AG08396 (cell line): ENCODE measurements at regions not wholly inside any gene's neighbourhood (a gene's known extent, or its start where the extent isn't known, plus 50 kb on each side); places are given as distances from the start of the nearest gene placed in this dataset.
A peak's percentile ranks its signal among the peaks of the same experiment; 100 is the strongest.

Source experiments
- DNase-seq: peaks from one replicate; pipeline ENCODE4 v3.0.0; 2012; ENCODE audit warnings: low spot score, mixed read lengths

DNA sequence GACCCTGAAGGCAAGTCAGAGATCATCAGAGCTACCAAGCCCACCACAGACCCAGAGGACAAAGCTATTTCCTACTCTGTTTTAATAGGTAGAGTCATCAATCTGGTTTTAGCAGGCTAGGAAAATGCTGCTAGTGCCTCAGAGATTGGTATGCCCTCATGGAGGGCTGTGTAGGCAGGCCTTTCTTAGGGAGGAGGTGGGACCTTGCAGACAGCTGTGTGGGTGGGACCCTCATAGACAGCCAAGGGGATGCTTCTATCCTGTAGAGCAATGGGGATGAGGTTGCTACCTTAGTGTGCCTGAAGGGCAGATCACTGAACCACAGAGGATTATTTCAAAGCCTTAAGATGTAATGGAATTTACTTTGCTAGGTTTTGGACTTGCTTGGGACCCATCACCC lies 534.9 kb upstream of the KLF12 start:
- no peak for DNase-seq

DNA sequence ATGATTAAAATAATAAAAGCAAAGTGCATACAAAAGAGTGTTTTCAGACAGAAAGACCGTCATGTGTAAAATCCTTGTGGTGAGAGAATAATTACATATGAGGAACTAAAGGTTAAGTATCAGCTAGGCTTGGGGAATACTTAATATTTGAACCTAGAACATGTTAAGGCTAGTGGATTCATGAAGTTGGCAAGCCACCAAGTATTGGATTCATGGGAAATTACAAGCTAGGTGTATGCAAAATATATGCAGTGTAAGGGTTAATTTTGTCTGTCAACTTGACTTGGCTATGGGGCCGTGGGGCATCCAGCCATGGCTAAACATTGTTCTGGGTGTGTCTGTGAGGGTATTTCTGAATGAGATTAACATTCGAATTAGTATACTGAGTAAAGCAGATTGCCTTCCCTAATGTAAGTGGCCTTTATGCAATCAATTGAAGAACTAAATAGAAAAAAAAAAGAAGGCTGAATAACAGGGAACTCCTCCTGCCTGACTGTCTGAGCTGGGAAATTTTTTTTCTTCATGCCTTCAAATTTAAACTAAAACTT lies 533.5 kb upstream of the KLF12 start:
- DNase-seq, result no peak

DNA sequence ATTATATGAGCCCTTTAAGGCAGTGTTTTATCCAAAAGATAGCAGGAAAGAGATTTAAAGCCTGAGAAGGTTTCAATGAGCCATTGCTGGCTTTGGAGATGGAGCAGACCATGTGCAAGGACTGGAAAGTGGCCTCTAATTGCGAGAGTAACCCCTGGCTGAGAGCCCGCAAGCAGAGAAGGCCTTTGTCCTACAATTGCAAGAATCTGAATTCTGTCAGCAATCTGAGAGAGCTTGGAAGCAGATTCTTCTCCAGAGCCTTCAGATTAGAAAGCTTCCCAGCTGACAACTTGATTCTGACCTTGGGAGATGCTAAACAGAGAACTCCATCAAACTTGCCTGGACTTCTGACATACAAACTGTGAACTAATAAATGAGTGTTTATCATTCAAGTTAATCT lies 528.7 kb upstream of the KLF12 start:
- DNase-seq, result no peak

DNA sequence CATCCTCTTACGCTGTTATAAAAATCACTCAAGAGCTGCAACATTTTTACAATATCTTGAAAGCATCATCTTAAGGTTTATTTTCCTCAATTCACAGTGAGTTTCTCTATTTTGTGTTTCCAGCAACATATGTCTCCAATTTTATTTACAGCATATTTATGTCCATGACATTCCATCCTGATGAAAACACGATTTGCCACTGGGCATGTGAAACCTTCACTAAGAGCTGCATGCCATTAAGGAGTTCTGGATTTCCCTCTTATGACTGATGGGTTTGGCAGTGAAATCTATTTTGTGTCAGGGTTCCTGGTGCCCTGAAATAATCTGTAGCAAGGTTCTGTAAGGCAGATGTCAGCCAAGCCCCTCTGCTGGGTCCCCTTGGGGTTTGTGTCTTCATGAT lies 527.6 kb upstream of the KLF12 start:
- no peak for DNase-seq

DNA sequence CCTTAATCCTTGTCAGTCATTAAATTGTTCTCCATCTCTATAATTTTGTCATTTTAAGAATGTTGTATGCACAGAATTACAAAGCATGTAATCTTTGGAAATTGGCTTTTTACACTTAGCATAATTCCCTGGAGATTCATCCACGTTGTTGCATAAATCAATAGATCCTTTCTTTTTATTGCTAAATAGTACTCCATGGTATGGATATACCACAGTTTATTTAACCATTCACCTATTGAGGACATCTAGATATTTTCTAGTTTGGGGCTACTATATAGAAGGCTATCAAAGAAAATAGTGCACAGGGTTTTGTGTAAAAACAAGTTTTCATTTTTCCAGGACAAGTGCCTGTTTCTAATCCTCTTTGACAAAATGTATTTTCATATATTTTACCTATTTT lies 523.6 kb upstream of the KLF12 start:
- no peak for DNase-seq

DNA sequence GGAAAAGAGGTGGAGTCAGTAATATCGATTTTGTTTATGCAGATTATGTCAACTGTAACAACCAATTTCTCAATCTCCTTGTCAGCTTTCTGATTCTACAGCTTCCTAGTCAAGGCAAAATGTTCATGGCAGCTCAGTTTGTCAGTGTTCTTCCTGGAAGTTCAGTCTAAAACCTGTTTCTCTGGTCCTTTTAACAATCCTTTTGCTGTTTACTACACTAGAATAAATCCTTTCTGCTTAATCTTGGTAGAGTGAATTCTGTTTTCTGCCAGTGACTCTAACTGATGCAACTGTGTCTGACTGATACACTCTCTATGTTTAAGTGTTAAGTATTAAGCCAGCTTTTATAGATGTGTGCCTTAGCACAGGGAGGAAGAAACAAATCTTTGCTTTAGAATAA lies 516.9 kb upstream of the KLF12 start:
- no peak for DNase-seq

DNA sequence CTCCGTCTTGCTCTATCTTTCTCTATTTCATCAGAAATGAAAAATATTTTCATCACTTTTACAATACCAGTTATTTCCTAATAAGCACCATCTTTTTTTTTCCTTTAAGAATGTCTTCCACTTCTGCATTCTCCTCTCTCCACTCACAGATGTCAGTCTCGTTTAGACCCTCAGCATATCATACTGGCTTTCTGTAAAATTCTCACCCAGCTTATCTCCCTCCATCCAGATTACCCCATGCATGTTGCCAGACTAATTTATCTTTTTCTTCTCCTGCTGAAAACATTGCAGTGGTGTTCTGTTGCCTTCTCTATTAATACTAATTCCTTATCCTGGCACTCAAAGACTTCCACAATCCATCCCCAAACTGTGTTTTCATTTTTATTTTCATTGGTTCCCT lies 513.8 kb upstream of the KLF12 start:
- DNase-seq, result no peak

DNA sequence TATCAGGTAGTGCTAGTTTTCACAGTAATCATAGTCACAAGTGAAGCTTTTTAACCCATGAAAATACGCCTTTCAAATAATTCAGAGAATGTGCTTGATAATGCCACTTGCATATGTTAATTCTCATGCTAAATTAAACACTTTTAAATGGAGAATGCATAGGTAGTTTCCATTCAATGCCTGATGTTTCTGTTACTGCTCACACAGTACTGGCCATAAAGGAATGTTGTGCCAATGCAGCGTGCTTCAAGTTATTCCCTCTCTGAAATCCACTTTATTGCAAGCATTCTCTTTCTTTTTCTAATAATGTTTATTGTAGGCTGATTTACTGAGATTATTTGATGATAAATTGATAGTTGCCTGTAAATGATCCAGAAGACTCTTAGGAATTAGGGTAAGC lies 513.0 kb upstream of the KLF12 start:
- DNase-seq, result no peak

DNA sequence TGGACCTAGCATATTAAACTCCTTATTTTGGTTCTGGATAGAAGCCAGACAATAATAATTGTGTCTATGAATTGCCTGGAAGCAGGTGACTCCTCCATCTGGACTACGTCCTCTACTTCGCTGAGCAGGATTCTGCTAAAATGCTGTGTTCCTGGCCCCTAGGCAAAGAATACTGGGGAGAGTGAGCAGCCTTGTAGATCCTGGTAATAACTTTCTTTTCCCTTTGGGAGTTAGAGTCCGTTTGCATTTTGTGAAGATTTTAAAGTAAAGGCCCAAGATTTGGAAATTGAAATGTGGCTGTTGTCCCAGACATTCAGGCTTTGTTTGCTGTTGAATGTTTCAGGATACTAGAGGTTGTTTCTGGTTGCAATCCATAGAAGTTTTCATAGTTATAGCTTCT lies 511.9 kb upstream of the KLF12 start:
- no peak for DNase-seq

DNA sequence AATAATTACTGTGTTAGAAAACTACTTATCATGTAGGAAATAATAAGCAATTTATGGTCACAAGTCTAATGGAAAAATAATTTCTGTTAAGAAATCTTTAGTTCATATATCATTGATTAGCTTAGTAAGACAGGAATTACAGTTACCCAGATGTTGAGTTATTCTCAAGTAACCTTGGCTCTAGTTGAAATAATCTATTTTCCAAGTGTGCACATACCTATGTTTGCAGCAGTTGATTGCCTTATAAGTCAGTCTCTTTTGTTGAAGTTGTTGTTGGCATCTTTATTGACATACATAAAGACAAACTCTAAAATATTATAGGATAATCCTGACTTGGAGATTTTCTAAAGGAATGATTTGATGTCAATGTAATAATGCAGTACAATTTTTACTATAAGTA lies 511.4 kb upstream of the KLF12 start:
- no peak for DNase-seq

DNA sequence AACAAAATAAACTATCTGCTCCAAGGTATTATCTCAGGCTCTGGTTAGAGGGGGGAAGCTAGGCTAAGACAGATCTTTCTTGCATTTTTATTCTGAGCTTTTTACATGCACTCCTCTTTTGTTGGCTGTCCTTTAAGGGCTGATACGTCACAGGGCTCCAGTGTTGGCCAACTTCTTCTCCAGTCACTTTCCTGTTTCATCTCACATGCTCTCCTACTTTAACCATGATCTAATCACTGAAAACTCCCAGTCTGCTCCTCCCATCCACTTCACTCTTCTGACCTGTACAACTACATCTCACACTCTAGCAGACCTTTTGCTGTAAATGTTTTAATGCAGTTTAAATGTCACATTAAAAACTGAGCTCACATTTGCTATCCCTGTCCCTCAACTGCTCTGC lies 510.0 kb upstream of the KLF12 start:
- no peak for DNase-seq

DNA sequence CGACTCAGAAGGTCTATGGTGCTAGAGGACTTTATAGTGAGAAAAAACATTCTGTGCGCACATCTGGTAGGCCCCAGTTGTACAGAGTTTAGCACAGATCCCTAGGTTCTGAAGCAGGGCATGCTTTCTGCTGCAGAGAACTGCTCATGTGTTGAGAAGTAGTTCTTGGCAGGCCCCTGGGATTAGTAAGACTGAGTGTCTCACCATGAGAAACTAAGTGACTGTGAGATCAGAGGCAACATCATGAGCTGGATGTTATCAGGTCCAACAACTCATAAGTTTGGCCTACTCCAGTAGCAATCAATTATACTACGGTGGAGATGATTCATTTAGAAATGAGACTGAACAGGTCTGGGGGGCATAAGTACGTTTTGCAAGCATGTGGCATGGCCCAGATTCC lies 507.4 kb upstream of the KLF12 start:
- DNase-seq, result peak; percentile 28

DNA sequence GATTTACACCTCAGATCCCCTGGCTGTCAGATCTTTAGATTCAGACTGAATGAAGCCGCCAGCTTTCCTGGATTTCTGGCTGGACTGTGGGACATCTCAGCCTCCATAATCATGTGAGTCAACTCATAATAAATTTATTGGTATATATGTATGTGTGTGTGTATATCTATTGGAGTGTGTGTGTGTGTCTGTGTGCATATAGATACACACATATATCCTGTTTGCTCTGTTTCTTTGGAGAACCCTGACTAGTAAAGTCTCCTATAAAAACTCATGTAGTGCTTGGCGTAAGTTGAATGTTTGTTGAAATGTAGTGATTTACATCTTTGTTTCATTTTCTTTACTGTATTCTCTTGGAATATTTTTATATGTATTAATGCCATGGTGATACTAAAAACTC lies 499.5 kb upstream of the KLF12 start:
- DNase-seq, result no peak

DNA sequence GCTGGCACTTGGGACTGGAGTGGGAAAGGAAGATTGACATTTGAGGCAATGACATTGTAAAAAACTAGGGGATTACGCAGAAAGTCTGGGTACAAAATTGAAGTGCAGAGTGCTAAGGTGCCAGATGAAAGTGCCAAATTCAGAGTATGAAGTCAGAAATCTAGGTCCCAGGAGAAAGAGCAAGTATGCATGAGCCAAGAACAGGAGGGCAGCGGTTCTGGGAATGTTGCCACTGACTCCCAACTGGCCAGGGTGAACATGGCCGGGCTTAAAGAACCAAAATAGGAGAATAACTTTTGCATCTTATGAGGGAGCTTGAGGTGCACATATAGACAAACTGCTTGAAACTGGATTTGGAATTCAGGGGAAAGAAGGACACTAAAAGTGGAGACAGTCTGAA lies 495.8 kb upstream of the KLF12 start:
- no peak for DNase-seq

DNA sequence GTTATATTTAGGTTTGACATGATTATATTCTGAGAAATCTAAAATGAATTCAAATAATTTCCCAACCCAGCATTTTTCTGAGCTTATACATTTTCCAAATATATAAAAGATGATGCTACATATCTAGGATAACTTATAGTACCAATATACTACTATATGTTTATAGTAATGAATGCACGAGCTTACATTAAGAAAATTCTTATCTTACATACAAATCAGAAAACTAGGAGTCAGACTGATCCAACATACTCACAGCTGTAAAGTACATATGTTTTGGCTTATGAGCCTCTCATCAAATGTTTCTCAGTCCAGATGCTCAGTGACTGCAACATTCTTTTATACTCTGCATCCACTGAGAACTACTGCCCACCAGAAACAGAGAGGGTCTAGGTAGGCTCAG lies 491.3 kb upstream of the KLF12 start:
- DNase-seq, result no peak

DNA sequence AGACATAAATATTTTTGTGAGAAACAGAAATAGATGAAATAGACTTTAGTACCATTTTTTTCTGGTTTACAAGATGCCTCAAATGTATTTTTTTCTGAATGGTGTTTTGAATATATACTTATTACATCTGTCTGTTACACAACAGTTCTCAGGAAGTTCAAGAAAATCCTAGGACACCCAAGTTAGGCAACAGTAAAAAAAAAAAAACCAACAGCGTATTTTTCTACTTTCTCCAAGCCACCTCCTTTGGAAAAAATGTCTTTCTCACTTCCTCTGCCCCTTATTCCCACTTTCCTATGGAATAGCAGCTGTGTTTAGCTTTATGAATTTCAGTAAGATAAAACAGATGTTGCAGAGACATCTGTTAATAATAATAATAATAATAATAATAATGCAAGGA lies 489.6 kb upstream of the KLF12 start:
- DNase-seq, result no peak

DNA sequence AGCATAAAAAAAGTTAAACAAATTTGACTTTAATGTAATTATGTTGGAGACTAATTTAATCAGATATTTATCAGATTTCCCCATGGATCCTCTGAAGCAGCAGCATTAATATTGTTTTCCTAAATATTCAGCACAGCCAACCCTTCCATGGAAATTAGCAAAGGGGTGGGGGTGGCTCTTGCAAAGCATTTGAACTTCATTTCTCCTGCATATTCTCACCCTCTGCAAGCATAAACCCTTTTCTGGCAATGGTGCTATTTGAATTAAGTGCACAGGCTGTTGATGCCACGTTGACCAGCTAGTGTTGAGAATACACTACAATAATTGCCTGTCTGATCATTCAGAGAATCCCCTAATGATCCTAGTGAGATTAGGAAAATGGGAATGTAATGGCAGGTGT lies 488.1 kb upstream of the KLF12 start:
- DNase-seq, result no peak

DNA sequence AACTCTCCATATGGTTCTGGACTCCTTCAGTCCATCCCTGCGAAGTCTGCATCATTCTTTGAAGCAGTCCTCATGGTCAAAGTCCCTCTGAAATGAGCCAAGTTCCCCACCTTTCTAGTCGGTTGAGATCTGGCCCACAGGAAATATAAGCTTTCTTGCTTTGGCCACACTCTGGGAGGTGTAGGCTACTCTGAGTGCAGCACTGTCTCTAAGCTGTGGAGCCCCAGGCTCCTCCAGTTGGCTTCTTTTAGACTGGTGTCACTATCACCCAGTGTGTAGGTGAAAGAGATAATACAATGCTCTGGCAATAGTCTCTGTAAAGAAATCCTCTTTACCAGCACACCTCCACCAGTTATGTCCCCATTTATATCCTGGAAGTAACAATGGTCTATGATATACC lies 486.5 kb upstream of the KLF12 start:
- no peak for DNase-seq

DNA sequence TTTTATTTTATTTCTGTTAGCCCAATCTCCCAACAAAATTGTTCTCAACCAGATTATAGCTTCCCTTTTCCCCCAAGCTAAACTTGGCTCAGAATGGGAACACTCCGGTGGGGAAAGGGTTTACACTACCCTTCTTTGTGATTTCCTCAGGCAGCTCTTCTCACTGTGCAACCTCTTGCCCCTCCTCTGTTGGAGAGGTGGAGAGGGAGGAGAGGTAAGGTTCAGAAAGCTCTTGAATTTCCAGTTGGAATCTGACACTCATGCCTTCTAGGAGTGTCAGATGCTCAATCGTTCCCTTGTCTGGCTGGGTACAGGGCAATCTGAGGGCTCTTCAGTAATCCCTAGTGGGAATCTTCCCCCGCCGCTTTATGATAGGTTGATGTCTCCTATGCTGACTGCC lies 486.1 kb upstream of the KLF12 start:
- DNase-seq, result no peak

DNA sequence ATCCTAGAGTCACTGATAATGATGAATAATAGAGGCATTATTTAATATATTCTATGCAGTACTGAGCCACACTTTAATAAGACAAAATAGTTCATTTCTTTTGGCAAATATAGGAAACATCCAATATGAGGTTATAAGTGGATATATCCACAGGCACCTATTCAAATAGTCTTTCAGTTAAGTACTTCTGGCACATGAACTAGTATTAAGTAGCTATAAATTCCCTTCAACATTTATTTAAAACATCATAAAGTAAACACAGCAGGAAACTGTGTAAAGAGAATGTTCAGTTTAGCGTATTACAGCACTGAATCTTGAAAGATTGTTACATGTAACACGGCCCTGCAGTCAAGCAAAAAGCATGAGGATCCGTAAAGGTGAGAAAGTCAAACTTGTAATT lies 463.3 kb upstream of the KLF12 start:
- no peak for DNase-seq

DNA sequence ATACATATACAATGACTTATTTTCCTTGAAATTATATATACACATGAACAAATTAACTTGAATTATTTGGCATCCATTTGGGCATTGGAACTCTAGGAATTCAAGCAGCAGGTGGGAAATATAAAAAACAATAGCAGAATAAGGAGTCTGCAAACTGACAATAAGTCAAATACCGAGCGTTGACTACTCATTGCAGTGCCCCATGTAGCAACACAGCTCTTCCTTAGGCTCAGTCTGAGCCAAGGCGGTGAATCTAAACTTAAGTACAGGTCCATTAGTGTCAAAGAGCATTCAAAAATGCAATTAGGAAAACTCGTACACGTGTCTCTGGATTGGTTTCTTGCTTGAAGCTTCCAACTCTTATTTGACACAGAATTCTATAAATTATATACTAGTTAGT lies 462.5 kb upstream of the KLF12 start:
- no peak for DNase-seq

DNA sequence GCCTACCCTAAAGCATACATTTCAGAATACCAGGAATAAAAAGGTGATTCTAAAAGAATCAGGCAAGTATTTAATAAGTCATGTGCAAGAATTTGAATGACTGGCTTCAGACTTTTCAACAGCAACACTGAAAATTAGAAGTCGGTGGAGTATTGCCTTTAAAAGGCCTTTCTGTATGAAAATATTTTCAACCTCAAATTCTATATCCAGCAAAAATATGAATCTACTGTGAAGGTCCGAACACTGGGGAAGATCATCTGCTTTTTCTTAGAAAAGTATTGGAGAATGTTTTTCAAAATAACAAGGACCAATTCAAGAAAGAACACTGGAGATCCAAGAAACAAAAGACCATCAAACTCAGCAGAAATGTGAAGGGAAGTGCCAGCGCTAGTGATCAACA lies 459.5 kb upstream of the KLF12 start:
- DNase-seq, result no peak

DNA sequence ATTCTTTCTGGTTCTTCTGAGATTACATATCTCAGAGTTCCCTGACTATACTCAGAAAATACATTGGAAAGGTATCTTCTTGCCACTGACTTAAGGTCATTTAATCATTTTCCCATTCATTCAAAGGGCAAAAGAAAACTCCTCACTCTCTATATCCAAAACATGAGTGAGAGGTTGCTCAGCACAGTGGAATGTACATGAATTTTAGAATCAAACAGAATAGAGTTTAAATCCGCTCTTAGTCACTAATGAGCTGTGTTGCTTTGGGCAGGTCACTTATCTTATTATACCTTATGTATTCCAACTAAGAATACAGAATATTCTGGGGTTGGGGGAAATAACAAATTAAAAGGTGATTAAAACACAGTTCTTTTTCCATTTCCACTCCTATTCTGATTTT lies 452.6 kb upstream of the KLF12 start:
- no peak for DNase-seq

DNA sequence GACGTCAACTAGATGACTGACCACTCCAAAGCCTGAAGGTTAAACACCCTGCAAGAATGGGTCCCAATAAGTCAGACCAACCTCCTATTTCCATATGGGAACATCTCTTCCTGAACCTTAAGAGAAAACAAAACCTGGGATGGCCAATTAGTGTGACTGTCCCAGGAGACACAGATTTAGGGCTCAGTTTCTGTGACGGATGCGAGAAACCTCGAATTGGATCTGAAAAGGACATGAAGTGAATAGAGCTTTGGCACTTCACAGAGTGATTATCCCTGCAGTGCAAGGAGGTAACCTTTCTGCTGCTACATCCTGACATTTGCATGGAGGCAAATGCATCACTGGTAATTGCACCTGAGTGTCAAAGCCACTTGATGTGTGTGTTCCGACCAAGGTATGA lies 442.2 kb upstream of the KLF12 start:
- DNase-seq, result no peak

DNA sequence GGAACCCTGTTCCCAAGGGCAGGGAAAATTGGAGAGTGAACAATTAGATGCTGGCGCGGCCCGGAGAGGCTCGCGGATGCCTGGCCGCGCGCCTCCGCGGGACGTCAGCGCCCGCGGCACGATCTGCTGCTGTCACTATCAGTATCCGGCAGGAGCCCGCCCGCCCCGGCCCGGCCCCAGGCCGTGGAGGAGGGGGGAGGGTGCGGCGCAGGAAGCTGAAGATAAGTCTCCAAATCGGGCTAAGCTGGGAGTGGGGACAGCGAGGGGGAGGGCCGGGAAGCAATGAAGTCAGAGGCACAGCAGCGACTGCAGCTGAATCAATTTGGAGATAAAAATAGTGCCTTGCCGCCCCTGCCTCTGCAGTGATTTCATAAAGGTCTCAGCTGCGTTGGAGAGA lies 441.5 kb upstream of the KLF12 start:
- DNase-seq, result peak; percentile 52
